ENCODE measurements at regions not wholly inside any gene's neighbourhood (a gene's known extent, or its start where the extent isn't known, plus 50 kb on each side); places are given as distances from the start of the nearest gene placed in this dataset.

DNA sequence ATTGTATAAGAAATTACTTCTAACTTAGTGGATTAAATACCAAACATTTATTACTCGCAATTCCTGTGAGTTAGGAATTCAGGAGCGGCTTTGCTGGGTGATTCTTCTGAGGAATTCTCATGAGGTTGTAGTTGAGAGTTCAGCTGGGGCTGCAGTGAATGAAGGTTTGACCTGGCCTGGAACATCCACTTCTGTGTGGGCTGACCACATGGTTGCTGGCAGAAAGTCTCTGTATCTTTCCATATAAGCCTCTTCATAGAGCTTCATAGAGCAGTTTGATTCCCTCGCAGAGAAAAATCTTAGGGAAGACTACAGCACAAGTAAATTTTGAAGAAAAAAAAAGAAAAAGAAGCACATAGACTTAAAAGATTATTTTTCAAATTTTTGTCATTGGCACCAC, 339.7 kb upstream of the NWD2 start:
- TF ChIP-seq CTCF (IDR thresholded peaks at IDR 0.05) (no peak), POLR2A (IDR thresholded peaks at IDR 0.05) (no peak)
